ENCODE measurements at regions not wholly inside any gene's neighbourhood (a gene's known extent, or its start where the extent isn't known, plus 50 kb on each side); places are given as distances from the start of the nearest gene placed in this dataset.

DNA sequence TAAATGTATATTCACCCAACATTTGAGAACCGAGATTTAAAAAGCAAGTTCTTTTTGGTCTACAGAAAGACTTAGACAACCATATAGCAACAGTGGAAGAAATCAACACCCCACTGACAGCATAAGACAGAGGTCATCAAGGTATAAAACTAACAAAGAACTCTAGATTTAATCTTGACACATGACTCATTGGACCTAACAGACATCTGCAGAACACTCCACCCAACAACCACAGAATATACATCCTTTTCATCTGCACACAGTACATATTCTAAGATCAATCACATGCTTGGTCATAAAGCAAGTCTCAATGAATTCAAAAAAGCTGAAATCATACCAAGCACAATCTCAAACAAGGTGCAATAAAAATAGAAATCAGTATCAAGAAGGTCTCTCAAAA, 65.8 kb downstream of the SPIN4 start:
- no peaks in the 10 kb centered on the region for H4K20me1 ChIP-seq (replicated peaks in 1 of 2; ENCODE audit: control insufficient read depth in 1 of 2, insufficient read depth in 2 of 2, low read length in 2 of 2)
- H4K91ac ChIP-seq (replicated peaks; ENCODE audit: insufficient read length, low read length), result no peak overlapping the region
- no peak overlapping the region for H3K4ac ChIP-seq (replicated peaks; ENCODE audit: insufficient read length, low read depth, low read length)
- H3K27ac ChIP-seq (ENCODE audit: low read depth, low read length), result no peak overlapping the region
- H2BK120ac ChIP-seq (replicated peaks; ENCODE audit: low read depth, low read length), result no peak overlapping the region
- no peak overlapping the region for H3K4me2 ChIP-seq (ENCODE audit: insufficient read depth in 1 of 2, low read depth in 2 of 2, low read length in 2 of 2)
- no peaks in the 10 kb centered on the region for H3K79me1 ChIP-seq (ENCODE audit: low read depth, low read length)
- H3K27me3 ChIP-seq (replicated peaks in 1 of 4; ENCODE audit: control insufficient read depth in 3 of 4, extremely low read depth in 1 of 4, insufficient read depth in 3 of 4, low read length in 3 of 4), result no peaks in the 10 kb centered on the region
- no peak for TF ChIP-seq HDAC6 (IDR thresholded peaks at IDR 0.05; ENCODE audit: low read depth, low read length)
- no peak for TF ChIP-seq RBBP5 (IDR thresholded peaks at IDR 0.05; ENCODE audit: borderline replicate concordance, low read depth, low read length)
- no peak for TF ChIP-seq SP4 (IDR thresholded peaks at IDR 0.05; ENCODE audit: low read length)
- TF ChIP-seq POLR2A (IDR thresholded peaks at IDR 0.05; ENCODE audit: control extremely low read depth in 1 of 2, low read depth in 2 of 2, low read length in 2 of 2), result no peak
- H3K14ac ChIP-seq (ENCODE audit: insufficient read length), result no peak overlapping the region
- no peak overlapping the region for H2BK5ac ChIP-seq (ENCODE audit: low read depth, low read length)
- H3K23ac ChIP-seq (ENCODE audit: insufficient read length), result no peak overlapping the region
- no peak overlapping the region for H2AFZ ChIP-seq (ENCODE audit: low read length)
- H2BK20ac ChIP-seq (ENCODE audit: low read length), result no peak overlapping the region
- no peaks in the 10 kb centered on the region for H3K79me2 ChIP-seq (ENCODE audit: control insufficient read depth in 1 of 2, insufficient read depth in 2 of 2, low read length in 2 of 2)
- no peak overlapping the region for H4K8ac ChIP-seq (ENCODE audit: extremely low read depth, insufficient read depth, low read length)
- no peak overlapping the region for H3K9ac ChIP-seq (replicated peaks in 1 of 4; ENCODE audit: extremely low read depth in 1 of 4, low read depth in 3 of 4, low read length in 3 of 4)
- H2AK5ac ChIP-seq (ENCODE audit: low read depth, low read length), result no peak overlapping the region
- no peaks in the 10 kb centered on the region for H3K23me2 ChIP-seq (ENCODE audit: low read depth, low read length)
- H3K18ac ChIP-seq (ENCODE audit: extremely low read depth, low read length), result no peak overlapping the region
- H3K4me3 ChIP-seq (ENCODE audit: extremely low read depth in 1 of 4, insufficient read depth in 2 of 4, low read depth in 3 of 4, low read length in 4 of 4), result no peak overlapping the region
- FAIRE-seq (no peak), DNase-seq (ENCODE audit: low read depth in 1 of 2, low spot score in 2 of 2) (no peak)
- H4K5ac ChIP-seq (ENCODE audit: insufficient read length, low read depth, low read length), result no peak overlapping the region
- H3K36me3 ChIP-seq (ENCODE audit: control insufficient read depth in 2 of 4, insufficient read depth in 4 of 4, low read length in 3 of 4), result no peaks in the 10 kb centered on the region
- no peak overlapping the region for H3K56ac ChIP-seq (replicated peaks; ENCODE audit: insufficient read length, low read depth, low read length)
- WGBS, 2 experiments (ENCODE audit: extremely low coverage in 1 of 2, insufficient coverage in 1 of 2, insufficient read length in 1 of 2, insufficient replicate concordance in 2 of 2, low coverage in 1 of 2, low lambda C conversion rate in 2 of 2, missing lambda C conversion rate in 1 of 2), result 89% methylated on average over 1 of the region's 1 CpG; no CpG with 5 or more reads in 1 of the 2 experiments
- CTCF ChIA-PET (ENCODE audit: partially characterized antibody), result no interaction called here
- POLR2A ChIA-PET (ENCODE audit: partially characterized antibody), result no interaction called here
- H3K9me3 ChIP-seq (ENCODE audit: insufficient read depth in 2 of 2, low read depth in 1 of 2, low read length in 1 of 2), result no peaks in the 10 kb centered on the region
- no peak overlapping the region for H2BK15ac ChIP-seq (ENCODE audit: low read length)
- H2BK12ac ChIP-seq (ENCODE audit: low read depth, low read length), result no peak overlapping the region
- no peaks in the 10 kb centered on the region for H3K4me1 ChIP-seq (replicated peaks in 1 of 4; ENCODE audit: control insufficient read depth in 3 of 4, insufficient read depth in 4 of 4, low read length in 3 of 4)

All from H1 (cell line).